ENCODE measurements at regions not wholly inside any gene's neighbourhood (a gene's known extent, or its start where the extent isn't known, plus 50 kb on each side); places are given as distances from the start of the nearest gene placed in this dataset.

GRCh38 chr1:25084407-25084806 is 147.9 kb downstream of the SYF2 start:
- TF ChIP-seq CTCF (IDR thresholded peaks at IDR 0.05) (no peak), CHD2 (IDR thresholded peaks at IDR 0.05; ENCODE audit: low read length, partially characterized antibody) (no peak), SREBF2 (IDR thresholded peaks at IDR 0.05) (no peak), SMC3 (IDR thresholded peaks at IDR 0.05) (no peak), GATA3 (IDR thresholded peaks at IDR 0.05; ENCODE audit: borderline replicate concordance) (no peak)

Measured in A549 (cell line).